ENCODE measurements at regions not wholly inside any gene's neighbourhood (a gene's known extent, or its start where the extent isn't known, plus 50 kb on each side); places are given as distances from the start of the nearest gene placed in this dataset.

DNA sequence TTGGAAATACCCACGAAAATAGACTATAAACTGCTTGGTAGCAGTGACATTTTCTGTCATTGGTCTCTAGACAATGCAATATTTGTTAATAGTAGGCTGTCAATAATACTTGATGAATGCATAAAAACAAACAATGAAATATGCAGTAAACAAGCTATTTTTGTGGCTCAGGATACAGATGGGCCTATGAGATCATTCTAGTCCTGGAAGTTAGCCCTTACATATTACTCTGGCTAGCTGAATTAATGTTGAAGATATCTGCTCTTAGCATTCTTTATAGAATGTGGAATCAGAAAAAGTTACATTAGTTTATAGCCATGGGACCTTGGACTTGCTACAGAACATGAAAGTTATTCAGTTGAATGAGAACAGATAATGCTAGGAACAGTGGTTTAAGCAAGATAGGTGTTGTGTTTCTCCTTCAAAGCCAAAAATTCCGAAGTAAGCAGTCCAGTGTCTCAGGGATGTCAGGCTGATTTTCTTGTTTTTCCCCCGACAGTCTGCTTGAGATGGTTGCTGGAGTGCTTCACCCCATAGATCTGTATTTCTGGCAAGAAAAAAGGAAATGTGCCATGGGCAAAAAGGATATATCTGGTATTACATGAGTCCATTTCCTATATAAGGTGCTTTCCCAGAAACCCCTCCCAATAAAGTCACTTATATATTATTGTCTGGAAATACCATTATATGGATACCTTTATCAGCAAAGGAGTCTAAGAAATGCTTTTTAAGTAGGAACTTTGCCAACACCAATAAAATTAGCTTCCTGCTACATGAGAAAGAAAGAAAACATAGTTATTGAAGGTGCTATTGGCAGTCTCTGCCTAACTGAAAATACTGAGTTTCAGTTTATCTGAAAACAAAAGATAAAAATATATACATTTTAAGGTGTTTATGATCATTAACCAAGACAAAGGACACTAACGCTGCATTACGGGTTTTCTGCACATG, 619.4 kb upstream of the ATP2B1 start:
- TF ChIP-seq CTCF (IDR thresholded peaks at IDR 0.05) (no peak), POLR2A (IDR thresholded peaks at IDR 0.05) (no peak)
